ENCODE measurements at regions not wholly inside any gene's neighbourhood (a gene's known extent, or its start where the extent isn't known, plus 50 kb on each side); places are given as distances from the start of the nearest gene placed in this dataset.

DNA sequence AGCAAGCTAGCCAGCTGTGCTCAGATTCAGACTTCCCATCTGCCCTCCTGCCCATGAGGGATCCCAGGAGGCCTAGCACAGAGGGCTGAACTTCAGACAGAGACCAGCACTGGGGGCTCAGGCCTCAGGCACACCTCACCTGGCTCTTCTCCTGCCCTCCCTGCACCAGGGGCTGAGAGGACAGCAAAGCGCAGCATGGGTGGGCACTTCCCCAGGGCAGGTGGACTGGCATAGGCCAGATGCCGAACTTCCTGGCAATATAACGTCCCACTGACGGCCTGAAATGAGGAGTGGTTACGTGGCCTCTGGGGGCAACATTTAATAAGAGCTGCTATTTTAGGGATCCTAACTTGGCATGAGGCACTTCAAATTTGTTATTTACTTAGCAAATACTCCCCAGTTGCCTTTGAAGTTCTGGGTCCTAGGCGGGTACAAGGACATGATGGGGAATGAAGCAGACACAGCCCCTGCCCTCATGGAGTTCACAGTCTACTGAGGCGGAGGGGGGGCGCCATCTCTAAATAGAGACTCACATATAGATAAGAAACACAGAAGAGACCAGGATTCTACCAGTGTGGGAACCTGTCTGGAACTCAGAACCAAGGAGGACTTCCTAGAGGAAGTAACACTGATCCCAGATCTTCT lies 101.8 kb upstream of the ZMIZ1 start:
- TF ChIP-seq EZH2 (IDR thresholded peaks at IDR 0.05; ENCODE audit: borderline replicate concordance, low read length): no peak
- TF ChIP-seq, protein P1, sequence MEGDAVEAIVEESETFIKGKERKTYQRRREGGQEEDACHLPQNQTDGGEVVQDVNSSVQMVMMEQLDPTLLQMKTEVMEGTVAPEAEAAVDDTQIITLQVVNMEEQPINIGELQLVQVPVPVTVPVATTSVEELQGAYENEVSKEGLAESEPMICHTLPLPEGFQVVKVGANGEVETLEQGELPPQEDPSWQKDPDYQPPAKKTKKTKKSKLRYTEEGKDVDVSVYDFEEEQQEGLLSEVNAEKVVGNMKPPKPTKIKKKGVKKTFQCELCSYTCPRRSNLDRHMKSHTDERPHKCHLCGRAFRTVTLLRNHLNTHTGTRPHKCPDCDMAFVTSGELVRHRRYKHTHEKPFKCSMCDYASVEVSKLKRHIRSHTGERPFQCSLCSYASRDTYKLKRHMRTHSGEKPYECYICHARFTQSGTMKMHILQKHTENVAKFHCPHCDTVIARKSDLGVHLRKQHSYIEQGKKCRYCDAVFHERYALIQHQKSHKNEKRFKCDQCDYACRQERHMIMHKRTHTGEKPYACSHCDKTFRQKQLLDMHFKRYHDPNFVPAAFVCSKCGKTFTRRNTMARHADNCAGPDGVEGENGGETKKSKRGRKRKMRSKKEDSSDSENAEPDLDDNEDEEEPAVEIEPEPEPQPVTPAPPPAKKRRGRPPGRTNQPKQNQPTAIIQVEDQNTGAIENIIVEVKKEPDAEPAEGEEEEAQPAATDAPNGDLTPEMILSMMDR (IDR thresholded peaks at IDR 0.05; ENCODE audit: low read length): no peak
